ENCODE measurements at regions not wholly inside any gene's neighbourhood (a gene's known extent, or its start where the extent isn't known, plus 50 kb on each side); places are given as distances from the start of the nearest gene placed in this dataset.
"Not testable (repeated sequence)": the region's sequence is repeated elsewhere in the genome, so short reads cannot be mapped to it uniquely, and the experiment has no call there.

GRCh38 chr14:55767286-55767685 lies 187.3 kb downstream of the KTN1 start:
- DNase-seq (ENCODE audit: low read depth): no peak

- DNase-seq (ENCODE audit: low read depth): no peak
These were observed 189.9 kb downstream of the KTN1 start for GRCh38 chr14:55769877-55770276.

DNA sequence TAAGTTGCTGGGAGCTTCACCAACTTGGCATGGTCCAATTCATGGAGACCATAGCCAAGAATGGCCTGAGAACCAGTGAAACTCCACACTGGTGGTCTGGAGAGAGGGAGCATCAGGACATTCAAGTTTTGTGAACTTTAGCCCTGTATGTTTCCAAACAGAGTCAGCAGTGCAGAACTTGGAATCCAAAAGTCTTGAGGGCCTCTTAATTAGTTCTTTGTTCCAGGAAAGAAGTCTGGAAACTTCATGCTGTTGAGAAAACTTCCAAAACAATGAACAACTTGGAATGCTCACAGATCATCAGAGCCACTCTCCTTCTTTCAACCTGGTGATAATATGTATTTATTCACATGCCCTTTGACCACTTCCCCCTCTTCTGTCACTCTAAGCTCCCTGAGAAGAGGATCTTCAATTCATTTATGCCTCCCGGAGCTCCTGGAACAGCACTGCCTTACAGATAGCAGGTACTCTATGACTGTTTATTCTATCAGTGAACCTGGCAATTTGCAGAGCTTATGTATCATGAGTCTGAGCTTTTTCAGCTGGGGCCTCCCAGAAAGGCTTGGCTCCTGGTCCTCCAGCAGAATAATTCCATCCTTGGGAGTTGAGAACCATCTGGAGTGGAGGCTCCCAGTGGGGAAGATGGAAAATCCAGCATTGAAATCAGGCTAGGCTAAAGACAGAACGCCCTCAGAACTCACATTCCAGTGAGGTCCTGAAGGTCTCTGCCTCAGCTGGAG lies 191.4 kb downstream of the KTN1 start:
- DNase-seq (ENCODE audit: low read depth): no peak

GRCh38 chr14:55772486-55772885 lies 192.5 kb downstream of the KTN1 start:
- DNase-seq (ENCODE audit: low read depth): no peak

- DNase-seq (ENCODE audit: low read depth): no peak
These were observed 193.3 kb downstream of the KTN1 start for GRCh38 chr14:55773312-55773711.

DNA sequence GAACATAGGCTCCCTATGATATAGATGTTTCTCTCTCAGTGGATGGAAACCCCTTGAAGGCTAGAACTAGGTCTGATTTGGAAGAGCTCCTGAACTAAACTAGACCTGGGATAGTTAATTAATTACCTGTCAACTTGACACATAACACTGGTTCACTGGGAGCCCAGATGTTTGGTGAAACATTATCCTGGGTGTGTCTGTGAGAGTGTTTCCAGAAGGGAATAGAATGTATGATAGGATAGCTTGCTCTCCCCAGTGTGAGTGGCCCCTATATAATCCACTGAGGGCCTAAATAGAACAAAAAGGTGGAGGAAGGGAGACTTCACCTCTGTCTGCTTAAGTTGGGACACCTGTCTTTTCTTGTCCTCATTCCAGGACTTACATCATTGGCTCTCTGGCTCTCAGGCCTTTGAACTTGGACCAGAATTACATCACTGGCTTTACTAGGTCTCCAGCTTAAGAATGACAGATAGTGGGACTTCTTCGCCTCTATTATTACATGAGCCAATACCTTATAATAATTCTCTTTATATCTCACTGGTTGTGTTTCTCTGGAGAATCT lies 194.1 kb downstream of the KTN1 start:
- DNase-seq (ENCODE audit: low read depth): no peak

GRCh38 chr14:55777877-55778276 lies 197.9 kb downstream of the KTN1 start:
- no peak for DNase-seq (ENCODE audit: low read depth)

DNA sequence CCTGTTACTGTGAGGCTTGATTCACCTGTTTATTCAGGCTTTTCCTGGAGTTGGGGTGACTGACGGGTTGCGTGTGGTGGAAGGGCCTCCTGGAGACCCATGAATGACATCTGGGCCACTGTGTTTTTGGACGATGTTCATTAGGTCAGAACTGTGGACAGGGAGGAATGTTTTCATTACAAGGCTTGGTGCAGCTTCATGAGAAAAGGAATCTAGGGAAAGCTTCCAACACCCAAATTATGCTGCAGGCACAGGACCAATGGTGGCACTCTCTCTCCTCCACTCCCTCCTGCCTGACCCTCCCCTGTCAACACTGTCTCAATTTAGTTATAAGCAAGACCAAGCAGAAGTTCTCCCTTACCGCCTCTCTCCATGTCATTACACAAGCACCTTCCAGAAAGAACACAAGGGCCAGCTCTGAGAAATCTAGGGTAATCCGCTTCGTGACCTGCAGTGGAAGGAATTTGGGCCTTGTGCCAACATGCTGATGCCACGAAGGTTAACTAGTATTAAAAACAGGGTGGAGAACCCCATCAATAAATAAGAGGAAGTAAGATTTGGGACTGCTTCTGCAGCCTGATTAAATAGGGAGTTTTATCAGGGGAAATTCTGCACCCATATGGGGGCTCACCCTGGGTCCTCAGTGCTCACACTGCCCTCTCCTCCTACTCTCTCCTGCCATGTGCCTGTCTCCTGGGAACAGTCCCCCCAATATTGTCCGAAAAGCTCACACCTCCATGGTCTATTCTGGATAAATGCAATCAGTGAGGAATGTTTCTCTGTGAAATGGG lies 200.3 kb downstream of the KTN1 start:
- peak; percentile 76 for DNase-seq (ENCODE audit: low read depth)

- no peak for DNase-seq (ENCODE audit: low read depth)
These were observed 201.0 kb downstream of the KTN1 start for GRCh38 chr14:55781046-55781445.

GRCh38 chr14:55782166-55782565 lies 202.2 kb downstream of the KTN1 start:
- no peak for DNase-seq (ENCODE audit: low read depth)

- DNase-seq (ENCODE audit: low read depth): no peak
These were observed 209.4 kb downstream of the KTN1 start for GRCh38 chr14:55789406-55789805.

DNA sequence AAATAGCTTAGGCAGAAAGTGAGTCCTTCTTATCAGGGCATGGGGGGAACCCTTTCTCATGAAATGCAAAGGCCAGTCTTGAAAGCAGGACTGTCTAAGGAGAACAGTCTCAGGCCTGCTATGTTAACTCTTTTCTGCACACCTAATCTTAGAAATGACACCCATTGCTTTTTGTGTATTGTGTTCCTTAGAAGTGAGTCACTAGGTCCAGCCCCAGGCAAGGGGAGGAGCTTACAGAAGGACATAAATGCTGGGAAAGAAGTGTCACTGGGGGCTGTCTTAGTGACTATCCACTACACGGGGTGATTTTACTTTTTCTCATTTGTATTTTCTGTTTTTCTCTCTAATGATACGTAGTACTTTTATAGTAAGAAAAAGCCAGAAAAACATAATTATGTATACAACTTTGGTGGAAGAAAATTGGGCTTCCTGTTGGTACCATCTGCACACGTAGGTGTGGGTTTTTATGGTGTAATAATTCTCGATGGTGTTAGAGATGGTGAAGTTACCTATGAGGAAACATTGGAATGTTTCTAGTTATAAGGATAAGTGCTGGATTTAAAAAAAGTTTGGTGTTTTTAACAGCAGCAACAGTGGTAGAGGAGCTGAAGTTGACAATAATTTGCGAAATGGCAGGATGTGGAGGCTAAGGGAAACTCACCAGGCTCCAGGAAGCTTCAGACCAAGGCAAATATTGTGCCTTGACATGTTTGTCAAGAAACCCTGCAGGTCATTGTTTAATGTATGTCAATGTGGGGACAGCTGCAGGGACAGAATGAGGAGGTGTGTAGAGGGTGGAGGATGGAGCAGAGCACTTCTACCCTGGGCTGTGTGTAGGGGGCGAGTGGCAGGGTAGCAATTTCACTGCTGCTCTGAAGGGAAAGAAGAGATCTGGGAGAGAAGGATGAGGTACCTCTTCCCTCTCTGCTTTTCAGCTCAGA lies 214.9 kb downstream of the KTN1 start:
- no peak for DNase-seq (ENCODE audit: low read depth)

DNA sequence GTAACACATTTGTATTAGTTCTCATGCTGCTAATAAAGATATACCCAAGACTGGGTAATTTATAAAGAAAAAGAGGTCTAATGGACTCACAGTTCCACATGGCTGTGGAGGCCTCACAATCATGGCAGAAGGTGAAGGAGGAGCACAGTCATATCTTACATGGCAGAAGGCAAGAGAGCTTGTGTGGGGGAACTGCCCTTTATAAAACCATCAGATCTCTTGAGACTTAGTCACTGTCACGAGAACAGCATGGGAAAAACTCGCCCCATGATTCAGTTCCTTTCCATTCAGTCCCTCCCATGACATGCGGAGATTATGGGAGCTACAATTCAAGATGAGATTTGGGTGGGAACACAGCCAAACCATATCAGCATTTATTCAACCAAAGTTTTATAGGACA lies 216.5 kb downstream of the KTN1 start:
- DNase-seq (ENCODE audit: low read depth): not testable (repeated sequence)

GRCh38 chr14:55798406-55798805 lies 218.4 kb downstream of the KTN1 start:
- DNase-seq (ENCODE audit: low read depth): no peak

GRCh38 chr14:55799508-55800095 lies 219.6 kb downstream of the KTN1 start:
- no peak for DNase-seq (ENCODE audit: low read depth)

GRCh38 chr14:55800156-55800785 lies 220.3 kb downstream of the KTN1 start:
- DNase-seq (ENCODE audit: low read depth): no peak

DNA sequence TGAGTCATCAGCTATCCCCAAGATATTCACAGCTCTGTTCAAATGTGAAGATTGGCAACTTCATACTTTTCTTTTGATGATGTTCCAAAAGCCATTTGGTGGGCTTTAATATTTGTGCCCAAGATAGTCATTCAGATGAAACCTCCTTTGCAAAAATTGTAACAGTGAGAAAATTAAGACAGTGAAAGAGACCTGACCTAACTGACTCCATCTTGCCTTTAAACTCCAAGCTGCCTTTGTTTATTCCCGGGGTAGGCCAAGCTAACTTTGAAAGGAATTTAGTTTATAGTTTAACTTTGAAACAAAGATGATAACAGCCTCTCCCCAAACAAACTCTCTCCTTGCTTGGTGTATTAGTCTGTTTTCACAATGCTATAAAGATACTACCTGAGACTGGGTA lies 221.1 kb downstream of the KTN1 start:
- DNase-seq (ENCODE audit: low read depth): no peak

DNA sequence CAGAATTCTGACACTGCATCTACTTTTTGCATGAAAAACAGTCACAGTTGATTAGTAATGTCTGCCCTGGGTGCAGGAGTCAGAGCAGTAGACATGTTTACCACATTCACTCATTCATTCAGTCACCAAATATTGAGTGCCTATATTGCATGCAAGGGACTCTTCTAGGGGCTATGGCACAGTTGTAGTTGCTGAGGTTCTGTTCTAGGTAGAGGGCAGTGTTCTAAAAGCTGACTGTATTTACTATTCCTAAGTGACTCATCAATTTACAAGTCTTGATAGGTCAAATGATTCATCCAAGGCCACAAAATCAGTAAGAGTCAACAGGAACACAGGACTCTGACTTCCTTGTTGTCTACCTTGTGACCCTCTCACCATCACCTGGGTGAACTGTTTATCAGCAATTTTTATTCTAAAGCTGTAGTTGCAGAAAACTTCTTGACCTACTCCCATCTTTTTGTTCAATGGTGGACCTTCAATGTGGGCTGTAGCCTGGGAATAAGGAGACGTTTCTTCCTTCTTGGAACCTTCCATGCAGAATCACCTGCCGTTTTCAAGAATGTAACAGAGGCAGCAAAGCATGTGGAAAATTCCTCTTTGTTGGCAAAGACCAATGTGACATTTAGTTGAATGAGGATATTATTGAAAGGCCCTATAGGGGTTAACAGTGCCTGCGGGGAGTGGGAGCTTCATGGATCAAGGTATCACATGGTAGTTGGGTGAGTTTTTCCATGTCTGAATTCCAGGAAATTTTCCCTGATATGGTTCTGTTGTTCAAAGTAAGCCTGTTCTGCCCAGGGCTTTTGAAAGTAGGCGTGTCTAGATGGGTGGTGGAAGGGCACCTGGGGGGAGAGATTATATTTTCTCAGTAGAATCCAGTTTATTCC lies 223.2 kb downstream of the KTN1 start:
- no peak for DNase-seq (ENCODE audit: low read depth)

DNA sequence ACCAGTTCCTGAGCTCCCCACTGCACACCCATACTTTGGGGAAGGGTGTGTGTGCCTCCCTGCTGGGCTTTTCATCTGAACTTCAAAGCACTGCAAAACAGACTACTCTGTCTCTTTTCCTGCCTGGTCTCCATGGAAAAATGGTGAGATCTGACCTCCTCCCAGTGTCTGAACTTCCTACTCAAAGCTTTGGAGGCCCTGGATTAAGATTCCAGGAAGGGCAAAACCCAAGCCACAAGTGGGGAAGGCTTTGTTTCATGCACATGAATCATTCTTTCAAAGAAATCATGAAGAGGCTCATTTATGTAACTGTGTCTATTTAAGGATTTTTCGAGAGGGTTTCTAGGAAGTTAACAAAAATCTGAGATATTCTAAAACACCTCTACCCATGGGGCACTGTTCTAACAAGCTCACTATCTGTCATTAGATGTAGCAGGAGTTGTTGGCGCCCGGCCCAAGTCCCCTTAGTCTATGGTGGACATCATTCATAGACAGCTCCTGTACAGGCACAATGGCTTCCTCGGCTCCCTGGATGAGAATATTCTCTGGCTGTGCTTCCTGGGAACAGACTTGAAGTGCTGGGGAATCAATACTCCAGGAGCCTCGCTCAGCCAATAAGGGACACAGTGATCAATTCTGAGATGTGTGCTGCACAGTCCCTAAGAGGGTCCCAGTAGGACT lies 224.0 kb downstream of the KTN1 start:
- no peak for DNase-seq (ENCODE audit: low read depth)

- DNase-seq (ENCODE audit: low read depth): no peak
These were observed 225.2 kb downstream of the KTN1 start for GRCh38 chr14:55805250-55805649.

Measured in HS-27A (cell line).